ENCODE measurements at regions not wholly inside any gene's neighbourhood (a gene's known extent, or its start where the extent isn't known, plus 50 kb on each side); places are given as distances from the start of the nearest gene placed in this dataset.

DNA sequence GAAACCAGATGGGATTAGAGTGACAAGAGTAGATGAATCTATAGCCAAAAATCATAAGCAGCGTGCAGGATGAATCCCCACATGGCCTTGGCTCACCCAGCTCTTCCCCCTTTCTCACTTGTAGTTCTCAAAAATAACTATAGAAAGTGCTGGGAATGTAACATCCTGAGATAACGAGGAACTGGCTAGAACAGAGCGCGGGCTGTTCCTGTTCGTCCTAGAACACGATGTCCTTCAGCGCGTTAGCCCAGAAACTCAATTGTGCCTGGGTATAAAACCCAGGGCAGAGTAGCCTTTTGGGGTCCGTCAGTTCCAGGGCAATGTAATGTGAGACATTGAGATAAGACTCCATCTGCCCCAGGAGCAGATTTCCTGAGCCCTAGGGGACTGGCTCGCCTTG lies 326.2 kb downstream of the TSHZ3 start:
- Histone ChIP-seq H3K27ac (ENCODE audit: insufficient read depth, low read length, poor library complexity, severe bottlenecking) (no peak overlapping the region), H3K4me1 (ENCODE audit: control insufficient read depth, insufficient read depth, low read length, poor library complexity, severe bottlenecking) (no peaks in the 10 kb centered on the region), H3K4me3 (ENCODE audit: insufficient read depth, low read depth, low read length, poor library complexity, severe bottlenecking) (no peak overlapping the region), H3K36me3 (ENCODE audit: control insufficient read depth, insufficient read depth, low read length) (no peaks in the 10 kb centered on the region), H3K27me3 (replicated peaks; ENCODE audit: control insufficient read depth, insufficient read depth, low read length, poor library complexity, severe bottlenecking) (no peaks in the 10 kb centered on the region), H3K9me3 (ENCODE audit: control insufficient read depth, low read length) (no peaks in the 10 kb centered on the region)
- DNase-seq, result no peak

DNA sequence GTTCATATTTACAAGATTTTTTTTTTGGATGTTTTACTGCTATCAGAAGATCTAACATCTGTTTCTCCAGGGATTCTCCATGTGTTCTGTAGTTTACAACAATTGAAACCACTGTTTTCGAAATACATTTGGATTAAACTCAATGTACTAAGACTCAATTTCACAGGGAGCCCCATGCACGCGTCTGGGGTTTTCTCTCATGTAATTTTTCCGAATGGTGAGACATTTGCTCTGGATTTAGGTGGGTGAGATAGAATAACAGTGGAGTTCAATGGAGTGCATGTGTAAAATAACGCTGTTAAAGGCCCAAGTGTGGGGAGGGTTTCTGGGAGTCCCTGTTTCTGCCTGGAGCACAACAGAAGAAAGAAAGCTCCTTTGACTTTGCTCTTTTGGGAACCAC lies 330.3 kb downstream of the TSHZ3 start:
- no peak for DNase-seq
- Histone ChIP-seq H3K27me3 (replicated peaks; ENCODE audit: control insufficient read depth, insufficient read depth, low read length, poor library complexity, severe bottlenecking) (no peaks in the 10 kb centered on the region), H3K9me3 (ENCODE audit: control insufficient read depth, low read length) (no peaks in the 10 kb centered on the region), H3K27ac (ENCODE audit: insufficient read depth, low read length, poor library complexity, severe bottlenecking) (no peak overlapping the region), H3K4me1 (ENCODE audit: control insufficient read depth, insufficient read depth, low read length, poor library complexity, severe bottlenecking) (no peaks in the 10 kb centered on the region), H3K36me3 (ENCODE audit: control insufficient read depth, insufficient read depth, low read length) (no peaks in the 10 kb centered on the region), H3K4me3 (ENCODE audit: insufficient read depth, low read depth, low read length, poor library complexity, severe bottlenecking) (no peak overlapping the region)

GRCh38 chr19:31015778-31016177 lies 333.5 kb downstream of the TSHZ3 start:
- H3K4me1 ChIP-seq (ENCODE audit: control insufficient read depth, insufficient read depth, low read length, poor library complexity, severe bottlenecking), result no peaks in the 10 kb centered on the region
- H3K9me3 ChIP-seq (ENCODE audit: control insufficient read depth, low read length), result no peaks in the 10 kb centered on the region
- no peaks in the 10 kb centered on the region for H3K27me3 ChIP-seq (replicated peaks; ENCODE audit: control insufficient read depth, insufficient read depth, low read length, poor library complexity, severe bottlenecking)
- no peaks in the 10 kb centered on the region for H3K36me3 ChIP-seq (ENCODE audit: control insufficient read depth, insufficient read depth, low read length)
- no peak overlapping the region for H3K4me3 ChIP-seq (ENCODE audit: insufficient read depth, low read depth, low read length, poor library complexity, severe bottlenecking)
- no peak overlapping the region for H3K27ac ChIP-seq (ENCODE audit: insufficient read depth, low read length, poor library complexity, severe bottlenecking)
- no peak for DNase-seq

GRCh38 chr19:31014668-31015067 lies 334.6 kb downstream of the TSHZ3 start:
- Histone ChIP-seq H3K4me1 (ENCODE audit: control insufficient read depth, insufficient read depth, low read length, poor library complexity, severe bottlenecking) (no peaks in the 10 kb centered on the region), H3K9me3 (ENCODE audit: control insufficient read depth, low read length) (no peaks in the 10 kb centered on the region), H3K36me3 (ENCODE audit: control insufficient read depth, insufficient read depth, low read length) (no peaks in the 10 kb centered on the region), H3K4me3 (ENCODE audit: insufficient read depth, low read depth, low read length, poor library complexity, severe bottlenecking) (no peak overlapping the region), H3K27ac (ENCODE audit: insufficient read depth, low read length, poor library complexity, severe bottlenecking) (no peak overlapping the region), H3K27me3 (replicated peaks; ENCODE audit: control insufficient read depth, insufficient read depth, low read length, poor library complexity, severe bottlenecking) (no peaks in the 10 kb centered on the region)
- DNase-seq, result no peak

GRCh38 chr19:31013384-31014020 lies 335.7 kb downstream of the TSHZ3 start:
- no peak for DNase-seq
- Histone ChIP-seq H3K4me3 (ENCODE audit: insufficient read depth, low read depth, low read length, poor library complexity, severe bottlenecking) (no peak overlapping the region), H3K4me1 (ENCODE audit: control insufficient read depth, insufficient read depth, low read length, poor library complexity, severe bottlenecking) (no peaks in the 10 kb centered on the region), H3K36me3 (ENCODE audit: control insufficient read depth, insufficient read depth, low read length) (no peaks in the 10 kb centered on the region), H3K9me3 (ENCODE audit: control insufficient read depth, low read length) (no peaks in the 10 kb centered on the region), H3K27ac (ENCODE audit: insufficient read depth, low read length, poor library complexity, severe bottlenecking) (no peak overlapping the region), H3K27me3 (replicated peaks; ENCODE audit: control insufficient read depth, insufficient read depth, low read length, poor library complexity, severe bottlenecking) (no peaks in the 10 kb centered on the region)

GRCh38 chr19:31002518-31003244 lies 346.6 kb downstream of the TSHZ3 start:
- Histone ChIP-seq H3K9me3 (ENCODE audit: control insufficient read depth, low read length) (no peaks in the 10 kb centered on the region), H3K27ac (ENCODE audit: insufficient read depth, low read length, poor library complexity, severe bottlenecking) (no peak overlapping the region), H3K36me3 (ENCODE audit: control insufficient read depth, insufficient read depth, low read length) (no peaks in the 10 kb centered on the region), H3K27me3 (replicated peaks; ENCODE audit: control insufficient read depth, insufficient read depth, low read length, poor library complexity, severe bottlenecking) (no peaks in the 10 kb centered on the region), H3K4me3 (ENCODE audit: insufficient read depth, low read depth, low read length, poor library complexity, severe bottlenecking) (no peak overlapping the region), H3K4me1 (ENCODE audit: control insufficient read depth, insufficient read depth, low read length, poor library complexity, severe bottlenecking) (no peaks in the 10 kb centered on the region)
- no peak for DNase-seq

- no peak for DNase-seq
These were observed 347.2 kb downstream of the TSHZ3 start for GRCh38 chr19:31001991-31002390.

GRCh38 chr19:31000913-31001312 lies 348.3 kb downstream of the TSHZ3 start:
- H3K9me3 ChIP-seq (ENCODE audit: control insufficient read depth, low read length), result no peaks in the 10 kb centered on the region
- no peaks in the 10 kb centered on the region for H3K36me3 ChIP-seq (ENCODE audit: control insufficient read depth, insufficient read depth, low read length)
- no peak for DNase-seq
- no peak overlapping the region for H3K4me3 ChIP-seq (ENCODE audit: insufficient read depth, low read depth, low read length, poor library complexity, severe bottlenecking)
- H3K4me1 ChIP-seq (ENCODE audit: control insufficient read depth, insufficient read depth, low read length, poor library complexity, severe bottlenecking), result no peaks in the 10 kb centered on the region
- no peak overlapping the region for H3K27ac ChIP-seq (ENCODE audit: insufficient read depth, low read length, poor library complexity, severe bottlenecking)
- no peaks in the 10 kb centered on the region for H3K27me3 ChIP-seq (replicated peaks; ENCODE audit: control insufficient read depth, insufficient read depth, low read length, poor library complexity, severe bottlenecking)

More at GRCh38 chr19:31001991-31002390, 347.2 kb downstream of the TSHZ3 start:
- Histone ChIP-seq H3K4me3 (ENCODE audit: insufficient read depth, low read depth, low read length, poor library complexity, severe bottlenecking) (no peak overlapping the region), H3K36me3 (ENCODE audit: control insufficient read depth, insufficient read depth, low read length) (no peaks in the 10 kb centered on the region), H3K27me3 (replicated peaks; ENCODE audit: control insufficient read depth, insufficient read depth, low read length, poor library complexity, severe bottlenecking) (no peaks in the 10 kb centered on the region), H3K27ac (ENCODE audit: insufficient read depth, low read length, poor library complexity, severe bottlenecking) (no peak overlapping the region), H3K9me3 (ENCODE audit: control insufficient read depth, low read length) (no peaks in the 10 kb centered on the region), H3K4me1 (ENCODE audit: control insufficient read depth, insufficient read depth, low read length, poor library complexity, severe bottlenecking) (no peaks in the 10 kb centered on the region)

GRCh38 chr19:30999726-31000125 lies 349.5 kb downstream of the TSHZ3 start:
- H3K27me3 ChIP-seq (replicated peaks; ENCODE audit: control insufficient read depth, insufficient read depth, low read length, poor library complexity, severe bottlenecking), result no peaks in the 10 kb centered on the region
- H3K4me1 ChIP-seq (ENCODE audit: control insufficient read depth, insufficient read depth, low read length, poor library complexity, severe bottlenecking), result no peaks in the 10 kb centered on the region
- H3K4me3 ChIP-seq (ENCODE audit: insufficient read depth, low read depth, low read length, poor library complexity, severe bottlenecking), result no peak overlapping the region
- H3K27ac ChIP-seq (ENCODE audit: insufficient read depth, low read length, poor library complexity, severe bottlenecking), result no peak overlapping the region
- no peaks in the 10 kb centered on the region for H3K9me3 ChIP-seq (ENCODE audit: control insufficient read depth, low read length)
- DNase-seq, result no peak
- no peaks in the 10 kb centered on the region for H3K36me3 ChIP-seq (ENCODE audit: control insufficient read depth, insufficient read depth, low read length)

DNA sequence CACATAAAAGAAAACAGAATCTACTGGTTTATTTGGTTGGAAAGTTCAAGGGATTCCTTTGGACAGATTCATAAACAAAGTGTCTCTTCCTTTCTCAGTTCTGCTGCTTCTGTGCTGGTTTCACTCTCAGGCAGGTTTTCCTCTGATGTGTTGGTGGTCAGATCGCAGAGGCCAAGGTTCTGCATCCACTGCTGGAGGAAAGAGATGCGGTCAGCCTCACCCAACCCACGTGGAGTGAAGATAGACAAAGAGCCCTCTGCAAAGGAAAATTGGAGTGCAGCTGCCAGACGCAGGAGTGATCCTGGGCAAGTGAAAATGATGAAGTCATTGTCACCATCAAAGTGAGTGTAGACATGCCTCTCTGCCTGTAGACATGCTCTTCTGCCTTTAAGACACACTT lies 352.0 kb downstream of the TSHZ3 start:
- H3K9me3 ChIP-seq (ENCODE audit: control insufficient read depth, low read length), result no peaks in the 10 kb centered on the region
- DNase-seq, result no peak

More for the DNA sequence above, 352.0 kb downstream of the TSHZ3 start:
- Histone ChIP-seq H3K27ac (ENCODE audit: insufficient read depth, low read length, poor library complexity, severe bottlenecking) (no peak overlapping the region), H3K4me1 (ENCODE audit: control insufficient read depth, insufficient read depth, low read length, poor library complexity, severe bottlenecking) (no peaks in the 10 kb centered on the region), H3K27me3 (replicated peaks; ENCODE audit: control insufficient read depth, insufficient read depth, low read length, poor library complexity, severe bottlenecking) (no peaks in the 10 kb centered on the region), H3K36me3 (ENCODE audit: control insufficient read depth, insufficient read depth, low read length) (no peaks in the 10 kb centered on the region), H3K4me3 (ENCODE audit: insufficient read depth, low read depth, low read length, poor library complexity, severe bottlenecking) (no peak overlapping the region)

Measured in effector memory CD4-positive, alpha-beta T cell (primary cell).